ENCODE measurements at regions not wholly inside any gene's neighbourhood (a gene's known extent, or its start where the extent isn't known, plus 50 kb on each side); places are given as distances from the start of the nearest gene placed in this dataset.
"Not testable (repeated sequence)": the region's sequence is repeated elsewhere in the genome, so short reads cannot be mapped to it uniquely, and the experiment has no call there.

DNA sequence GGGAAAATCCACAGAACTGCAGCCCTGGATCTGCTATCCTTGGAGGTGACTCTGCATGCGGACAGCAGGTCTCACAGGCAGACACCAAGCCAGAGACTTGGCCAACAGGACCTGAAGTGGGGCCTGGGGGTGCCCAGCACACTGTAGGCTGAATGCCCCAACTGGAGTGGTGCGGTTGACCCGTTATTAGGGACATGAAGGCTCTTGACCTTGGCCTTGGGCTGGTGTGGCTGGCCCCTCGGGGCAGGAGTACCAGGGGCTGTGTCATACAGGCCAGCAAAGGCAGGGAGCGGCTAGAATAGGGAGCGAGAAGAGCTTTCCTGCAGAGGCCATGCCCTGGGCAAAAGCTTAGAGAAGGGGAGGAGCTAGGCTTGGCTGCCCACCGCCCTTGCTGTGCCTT is 153.2 kb upstream of the MVB12B start:
- Histone ChIP-seq H3K36me3 (ENCODE audit: insufficient read depth) (no peaks in the 10 kb centered on the region), H4K20me1 (ENCODE audit: insufficient read depth) (no peaks in the 10 kb centered on the region), H3K27ac (no peak overlapping the region), H3K4me2 (no peak overlapping the region), H3K9ac (no peak overlapping the region), H3K79me2 (ENCODE audit: insufficient read depth, low read depth) (no peaks in the 10 kb centered on the region), H3K27me3 (ENCODE audit: insufficient read depth, low read depth) (no peaks in the 10 kb centered on the region), H2AFZ (ENCODE audit: low read depth) (no peak overlapping the region), H3K4me1 (ENCODE audit: low read depth, poor library complexity, severe bottlenecking) (no peaks in the 10 kb centered on the region), H3K4me3 (IDR thresholded peaks at IDR 0.05; ENCODE audit: insufficient read depth, low read depth, low read length) (no peak overlapping the region)
- TF ChIP-seq, protein P1, sequence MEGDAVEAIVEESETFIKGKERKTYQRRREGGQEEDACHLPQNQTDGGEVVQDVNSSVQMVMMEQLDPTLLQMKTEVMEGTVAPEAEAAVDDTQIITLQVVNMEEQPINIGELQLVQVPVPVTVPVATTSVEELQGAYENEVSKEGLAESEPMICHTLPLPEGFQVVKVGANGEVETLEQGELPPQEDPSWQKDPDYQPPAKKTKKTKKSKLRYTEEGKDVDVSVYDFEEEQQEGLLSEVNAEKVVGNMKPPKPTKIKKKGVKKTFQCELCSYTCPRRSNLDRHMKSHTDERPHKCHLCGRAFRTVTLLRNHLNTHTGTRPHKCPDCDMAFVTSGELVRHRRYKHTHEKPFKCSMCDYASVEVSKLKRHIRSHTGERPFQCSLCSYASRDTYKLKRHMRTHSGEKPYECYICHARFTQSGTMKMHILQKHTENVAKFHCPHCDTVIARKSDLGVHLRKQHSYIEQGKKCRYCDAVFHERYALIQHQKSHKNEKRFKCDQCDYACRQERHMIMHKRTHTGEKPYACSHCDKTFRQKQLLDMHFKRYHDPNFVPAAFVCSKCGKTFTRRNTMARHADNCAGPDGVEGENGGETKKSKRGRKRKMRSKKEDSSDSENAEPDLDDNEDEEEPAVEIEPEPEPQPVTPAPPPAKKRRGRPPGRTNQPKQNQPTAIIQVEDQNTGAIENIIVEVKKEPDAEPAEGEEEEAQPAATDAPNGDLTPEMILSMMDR (conservative IDR thresholded peaks at IDR 0.05; ENCODE audit: low read depth, low read length), result no peak

DNA sequence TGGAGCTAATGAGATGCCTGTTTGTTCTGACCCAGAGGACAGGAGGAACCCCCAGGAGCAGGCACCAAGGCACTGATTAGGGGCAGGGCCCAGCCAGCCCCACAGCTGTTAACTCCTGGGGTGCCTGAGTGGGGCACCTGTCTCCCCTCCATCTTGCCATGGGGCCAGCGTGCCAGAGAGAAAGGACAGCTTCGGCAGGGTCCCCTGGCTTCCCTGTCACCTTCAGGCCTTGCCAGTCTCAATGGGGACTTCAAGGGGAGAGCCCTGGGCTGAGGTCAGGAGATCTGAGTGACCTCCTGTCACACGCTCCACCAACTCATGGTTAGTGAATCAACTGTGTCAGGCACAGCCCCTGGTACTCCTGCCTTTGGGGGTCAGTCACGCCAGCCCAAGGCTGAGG is 152.7 kb upstream of the MVB12B start:
- no peak overlapping the region for H3K27ac ChIP-seq
- no peaks in the 10 kb centered on the region for H3K79me2 ChIP-seq (ENCODE audit: insufficient read depth, low read depth)
- H3K27me3 ChIP-seq (ENCODE audit: insufficient read depth, low read depth), result no peaks in the 10 kb centered on the region
- TF ChIP-seq, protein P1 (conservative IDR thresholded peaks at IDR 0.05; ENCODE audit: low read depth, low read length), result no peak
- H3K4me3 ChIP-seq (IDR thresholded peaks at IDR 0.05; ENCODE audit: insufficient read depth, low read depth, low read length), result no peak overlapping the region
- no peak overlapping the region for H3K4me2 ChIP-seq
- H3K9ac ChIP-seq, result no peak overlapping the region
- no peak overlapping the region for H2AFZ ChIP-seq (ENCODE audit: low read depth)
- no peaks in the 10 kb centered on the region for H3K4me1 ChIP-seq (ENCODE audit: low read depth, poor library complexity, severe bottlenecking)
- no peaks in the 10 kb centered on the region for H4K20me1 ChIP-seq (ENCODE audit: insufficient read depth)
- H3K36me3 ChIP-seq (ENCODE audit: insufficient read depth), result no peaks in the 10 kb centered on the region

DNA sequence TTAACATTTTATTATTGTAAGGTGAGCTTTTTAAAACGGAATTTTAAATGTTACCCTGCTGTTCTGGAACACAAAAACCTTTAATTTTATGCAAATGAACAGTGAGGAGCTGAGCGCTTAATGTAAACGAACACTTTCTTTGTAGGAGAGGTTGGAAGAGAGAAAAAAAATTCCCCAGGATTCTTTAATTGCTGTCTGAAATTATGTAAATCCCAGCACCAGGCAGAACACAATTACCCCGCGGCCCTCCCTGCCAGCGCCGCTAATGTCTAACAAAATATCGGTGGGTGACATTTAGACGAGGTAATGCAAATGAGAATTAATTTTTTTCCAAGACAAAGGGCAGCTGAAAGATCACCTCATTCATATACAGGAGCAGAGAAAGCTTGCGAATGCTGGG is 143.4 kb upstream of the MVB12B start:
- Histone ChIP-seq H4K20me1 (ENCODE audit: insufficient read depth) (no peaks in the 10 kb centered on the region), H3K4me2 (no peak overlapping the region), H3K4me3 (IDR thresholded peaks at IDR 0.05; ENCODE audit: insufficient read depth, low read depth, low read length) (no peak overlapping the region), H3K9ac (no peak overlapping the region), H3K27ac (no peak overlapping the region), H2AFZ (ENCODE audit: low read depth) (no peak overlapping the region), H3K4me1 (ENCODE audit: low read depth, poor library complexity, severe bottlenecking) (no peaks in the 10 kb centered on the region), H3K79me2 (ENCODE audit: insufficient read depth, low read depth) (no peaks in the 10 kb centered on the region), H3K36me3 (ENCODE audit: insufficient read depth) (no peaks in the 10 kb centered on the region), H3K27me3 (ENCODE audit: insufficient read depth, low read depth) (no peaks in the 10 kb centered on the region)
- TF ChIP-seq, protein P1 (conservative IDR thresholded peaks at IDR 0.05; ENCODE audit: low read depth, low read length), result no peak

DNA sequence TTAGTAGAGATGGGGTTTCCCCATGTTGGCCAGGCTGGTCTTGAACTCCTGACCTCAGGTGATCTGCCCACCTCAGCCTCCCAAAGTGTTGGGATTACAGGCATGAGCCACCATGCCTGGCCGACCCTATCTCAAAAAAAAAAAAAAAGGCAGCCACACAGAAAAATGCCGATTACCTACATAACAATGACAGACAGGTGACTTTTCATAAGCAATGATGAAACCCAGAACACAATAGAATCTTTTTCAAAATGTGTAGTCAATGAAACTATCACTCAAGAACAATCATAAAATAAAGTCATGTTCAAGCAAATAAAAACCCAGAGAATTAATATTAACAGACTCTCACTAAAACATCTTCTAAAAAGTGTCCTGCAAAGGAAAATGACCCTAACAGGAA is 135.6 kb upstream of the MVB12B start:
- H3K4me2 ChIP-seq; H3K36me3 ChIP-seq (ENCODE audit: insufficient read depth); H3K79me2 ChIP-seq (ENCODE audit: insufficient read depth, low read depth); H4K20me1 ChIP-seq (ENCODE audit: insufficient read depth); H3K27ac ChIP-seq; H3K9ac ChIP-seq; H3K4me1 ChIP-seq (ENCODE audit: low read depth, poor library complexity, severe bottlenecking); H3K27me3 ChIP-seq (ENCODE audit: insufficient read depth, low read depth); H3K4me3 ChIP-seq (IDR thresholded peaks at IDR 0.05; ENCODE audit: insufficient read depth, low read depth, low read length); H2AFZ ChIP-seq (ENCODE audit: low read depth): not testable (repeated sequence)

DNA sequence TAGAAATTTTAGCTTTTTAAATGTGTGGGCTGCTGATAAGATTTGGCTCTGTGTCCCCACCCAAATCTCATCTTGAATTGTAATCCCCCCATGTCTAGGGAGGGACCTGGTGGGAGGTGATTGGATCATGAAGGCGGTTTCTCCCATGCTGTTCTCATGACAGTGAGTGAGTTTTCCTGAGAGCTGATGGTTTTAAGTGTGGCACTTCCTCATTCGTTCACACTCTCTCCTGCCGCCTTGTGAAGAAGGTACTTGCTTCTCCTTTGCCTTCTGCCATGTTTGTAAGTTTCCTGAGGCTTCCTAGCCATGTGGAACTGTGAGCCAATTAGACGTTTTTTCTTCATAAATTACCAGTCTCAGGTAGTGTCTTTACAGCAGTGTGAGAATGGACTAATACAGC is 127.8 kb upstream of the MVB12B start:
- Histone ChIP-seq H3K36me3 (ENCODE audit: insufficient read depth) (no peaks in the 10 kb centered on the region), H3K4me3 (IDR thresholded peaks at IDR 0.05; ENCODE audit: insufficient read depth, low read depth, low read length) (no peak overlapping the region), H3K4me2 (no peak overlapping the region), H3K27ac (no peak overlapping the region), H4K20me1 (ENCODE audit: insufficient read depth) (no peaks in the 10 kb centered on the region), H3K79me2 (ENCODE audit: insufficient read depth, low read depth) (no peaks in the 10 kb centered on the region), H3K27me3 (ENCODE audit: insufficient read depth, low read depth) (no peaks in the 10 kb centered on the region), H2AFZ (ENCODE audit: low read depth) (no peak overlapping the region), H3K9ac (no peak overlapping the region), H3K4me1 (ENCODE audit: low read depth, poor library complexity, severe bottlenecking) (no peaks in the 10 kb centered on the region)
- TF ChIP-seq, protein P1 (conservative IDR thresholded peaks at IDR 0.05; ENCODE audit: low read depth, low read length), result no peak
